NCI-H146 treated with DMSO at 0.1 percent for 48 hours (cell line): ENCODE measurements at regions not wholly inside any gene's neighbourhood (a gene's known extent, or its start where the extent isn't known, plus 50 kb on each side); places are given as distances from the start of the nearest gene placed in this dataset.
A peak's percentile ranks its signal among the peaks of the same experiment; 100 is the strongest.

ENCODE experiments used
- DNase-seq: peaks from one replicate; lab custom pipeline; 2025; ENCODE audit not compliant: unreplicated experiment; lab: John Stamatoyannopoulos, UW

- no peak for DNase-seq
These were observed 91.5 kb upstream of the STK39 start for GRCh38 chr2:168338803-168339437.

- DNase-seq: no peak
These were observed 93.5 kb upstream of the STK39 start for GRCh38 chr2:168340931-168341330.

- DNase-seq: no peak
These were observed 96.2 kb upstream of the STK39 start for GRCh38 chr2:168343586-168343985.

GRCh38 chr2:168344706-168345105 lies 97.3 kb upstream of the STK39 start:
- no peak for DNase-seq

GRCh38 chr2:168345601-168346000 lies 98.2 kb upstream of the STK39 start:
- DNase-seq: no peak

GRCh38 chr2:168346725-168347477 lies 99.5 kb upstream of the STK39 start:
- peak; percentile 65 for DNase-seq

- DNase-seq: peak; percentile 22
These were observed 100.7 kb upstream of the STK39 start for GRCh38 chr2:168348076-168348475.

GRCh38 chr2:168350380-168350779 lies 103.0 kb upstream of the STK39 start:
- DNase-seq: no peak

GRCh38 chr2:168353251-168353650 lies 102.8 kb upstream of the CERS6 start:
- no peak for DNase-seq

- peak; percentile 17 for DNase-seq
These were observed 101.6 kb upstream of the CERS6 start for GRCh38 chr2:168354499-168354898.

GRCh38 chr2:168355121-168355520 lies 101.0 kb upstream of the CERS6 start:
- peak; percentile 72 for DNase-seq

- no peak for DNase-seq
These were observed 100.1 kb upstream of the CERS6 start for GRCh38 chr2:168355779-168356476.

GRCh38 chr2:168356477-168356835 lies 99.6 kb upstream of the CERS6 start:
- no peak for DNase-seq

GRCh38 chr2:168357797-168358472 lies 98.1 kb upstream of the CERS6 start:
- DNase-seq: no peak

GRCh38 chr2:168359082-168359481 lies 97.0 kb upstream of the CERS6 start:
- no peak for DNase-seq

- DNase-seq: no peak
These were observed 92.6 kb upstream of the CERS6 start for GRCh38 chr2:168363347-168364092.

- no peak for DNase-seq
These were observed 90.9 kb upstream of the CERS6 start for GRCh38 chr2:168365094-168365621.

GRCh38 chr2:168369031-168369430 lies 87.0 kb upstream of the CERS6 start:
- peak; percentile 84 for DNase-seq

GRCh38 chr2:168371273-168372019 lies 84.6 kb upstream of the CERS6 start:
- DNase-seq: no peak

- DNase-seq: no peak
These were observed 82.6 kb upstream of the CERS6 start for GRCh38 chr2:168373468-168373867.
